ENCODE measurements at regions not wholly inside any gene's neighbourhood (a gene's known extent, or its start where the extent isn't known, plus 50 kb on each side); places are given as distances from the start of the nearest gene placed in this dataset.

- no peak for TF ChIP-seq POLR2A (IDR thresholded peaks at IDR 0.05)
- TF ChIP-seq, protein P1, sequence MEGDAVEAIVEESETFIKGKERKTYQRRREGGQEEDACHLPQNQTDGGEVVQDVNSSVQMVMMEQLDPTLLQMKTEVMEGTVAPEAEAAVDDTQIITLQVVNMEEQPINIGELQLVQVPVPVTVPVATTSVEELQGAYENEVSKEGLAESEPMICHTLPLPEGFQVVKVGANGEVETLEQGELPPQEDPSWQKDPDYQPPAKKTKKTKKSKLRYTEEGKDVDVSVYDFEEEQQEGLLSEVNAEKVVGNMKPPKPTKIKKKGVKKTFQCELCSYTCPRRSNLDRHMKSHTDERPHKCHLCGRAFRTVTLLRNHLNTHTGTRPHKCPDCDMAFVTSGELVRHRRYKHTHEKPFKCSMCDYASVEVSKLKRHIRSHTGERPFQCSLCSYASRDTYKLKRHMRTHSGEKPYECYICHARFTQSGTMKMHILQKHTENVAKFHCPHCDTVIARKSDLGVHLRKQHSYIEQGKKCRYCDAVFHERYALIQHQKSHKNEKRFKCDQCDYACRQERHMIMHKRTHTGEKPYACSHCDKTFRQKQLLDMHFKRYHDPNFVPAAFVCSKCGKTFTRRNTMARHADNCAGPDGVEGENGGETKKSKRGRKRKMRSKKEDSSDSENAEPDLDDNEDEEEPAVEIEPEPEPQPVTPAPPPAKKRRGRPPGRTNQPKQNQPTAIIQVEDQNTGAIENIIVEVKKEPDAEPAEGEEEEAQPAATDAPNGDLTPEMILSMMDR (IDR thresholded peaks at IDR 0.05), result no peak
Observed at GRCh38 chr5:51890435-51891116, 507.3 kb downstream of the ISL1 start.

Data from vagina (tissue), 2 donors.